ENCODE measurements at regions not wholly inside any gene's neighbourhood (a gene's known extent, or its start where the extent isn't known, plus 50 kb on each side); places are given as distances from the start of the nearest gene placed in this dataset.

- no peak for TF ChIP-seq PKNOX1 (IDR thresholded peaks at IDR 0.05)
- no peak for TF ChIP-seq FOXM1 (IDR thresholded peaks at IDR 0.05; ENCODE audit: borderline replicate concordance)
- TF ChIP-seq SP1 (IDR thresholded peaks at IDR 0.05): no peak
- TF ChIP-seq ELF4 (IDR thresholded peaks at IDR 0.05): no peak
- no peak for TF ChIP-seq FOXA1 (IDR thresholded peaks at IDR 0.05)
- TF ChIP-seq SUZ12 (IDR thresholded peaks at IDR 0.05): no peak
- TF ChIP-seq ARNT (IDR thresholded peaks at IDR 0.05): no peak
- no peak for TF ChIP-seq NFRKB (IDR thresholded peaks at IDR 0.05)
- no peak for TF ChIP-seq FOXK2 (IDR thresholded peaks at IDR 0.05)
- no peak for TF ChIP-seq BHLHE40 (IDR thresholded peaks at IDR 0.05; ENCODE audit: borderline replicate concordance)
- TF ChIP-seq LEF1 (IDR thresholded peaks at IDR 0.05; ENCODE audit: borderline replicate concordance): no peak
- TF ChIP-seq HDGF (IDR thresholded peaks at IDR 0.05; ENCODE audit: borderline replicate concordance): no peak
- no peak for TF ChIP-seq TARDBP (IDR thresholded peaks at IDR 0.05)
- TF ChIP-seq ZNF384 (IDR thresholded peaks at IDR 0.05): no peak
Observed at GRCh38 chr3:30535525-30535924, 70.9 kb upstream of the TGFBR2 start.

Measured in HEK293T (cell line).